LNCAP (cell line): ENCODE measurements at regions not wholly inside any gene's neighbourhood (a gene's known extent, or its start where the extent isn't known, plus 50 kb on each side); places are given as distances from the start of the nearest gene placed in this dataset.

ENCODE experiments used
- TF ChIP-seq, protein P1 (sequence below): fragments of 450-650 bp; IDR thresholded peaks from 2 replicates; pipeline ENCODE4 v1.5.1; 2017; ENCODE audit warnings: mild to moderate bottlenecking

DNA sequence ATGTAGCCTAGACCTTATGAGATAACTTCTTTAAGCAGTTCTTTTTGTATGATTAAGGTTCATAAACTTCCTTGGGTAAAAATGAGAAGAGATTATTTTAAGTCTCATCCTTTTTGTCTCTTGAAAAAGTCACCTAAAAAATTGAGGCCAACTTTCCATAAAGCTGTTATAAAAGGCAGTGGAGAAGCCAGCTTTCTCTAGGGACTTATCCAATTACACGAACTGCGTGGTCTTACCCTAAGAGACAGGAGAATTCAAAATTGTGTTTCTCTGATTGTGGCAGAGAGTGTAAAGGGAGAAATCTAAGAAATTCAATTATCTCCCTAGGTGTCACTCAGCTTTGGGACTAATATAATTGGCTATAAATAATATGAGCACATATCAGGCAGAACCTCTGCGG is 262.0 kb downstream of the SHOX2 start:
- TF ChIP-seq, protein P1, sequence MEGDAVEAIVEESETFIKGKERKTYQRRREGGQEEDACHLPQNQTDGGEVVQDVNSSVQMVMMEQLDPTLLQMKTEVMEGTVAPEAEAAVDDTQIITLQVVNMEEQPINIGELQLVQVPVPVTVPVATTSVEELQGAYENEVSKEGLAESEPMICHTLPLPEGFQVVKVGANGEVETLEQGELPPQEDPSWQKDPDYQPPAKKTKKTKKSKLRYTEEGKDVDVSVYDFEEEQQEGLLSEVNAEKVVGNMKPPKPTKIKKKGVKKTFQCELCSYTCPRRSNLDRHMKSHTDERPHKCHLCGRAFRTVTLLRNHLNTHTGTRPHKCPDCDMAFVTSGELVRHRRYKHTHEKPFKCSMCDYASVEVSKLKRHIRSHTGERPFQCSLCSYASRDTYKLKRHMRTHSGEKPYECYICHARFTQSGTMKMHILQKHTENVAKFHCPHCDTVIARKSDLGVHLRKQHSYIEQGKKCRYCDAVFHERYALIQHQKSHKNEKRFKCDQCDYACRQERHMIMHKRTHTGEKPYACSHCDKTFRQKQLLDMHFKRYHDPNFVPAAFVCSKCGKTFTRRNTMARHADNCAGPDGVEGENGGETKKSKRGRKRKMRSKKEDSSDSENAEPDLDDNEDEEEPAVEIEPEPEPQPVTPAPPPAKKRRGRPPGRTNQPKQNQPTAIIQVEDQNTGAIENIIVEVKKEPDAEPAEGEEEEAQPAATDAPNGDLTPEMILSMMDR, result no peak

DNA sequence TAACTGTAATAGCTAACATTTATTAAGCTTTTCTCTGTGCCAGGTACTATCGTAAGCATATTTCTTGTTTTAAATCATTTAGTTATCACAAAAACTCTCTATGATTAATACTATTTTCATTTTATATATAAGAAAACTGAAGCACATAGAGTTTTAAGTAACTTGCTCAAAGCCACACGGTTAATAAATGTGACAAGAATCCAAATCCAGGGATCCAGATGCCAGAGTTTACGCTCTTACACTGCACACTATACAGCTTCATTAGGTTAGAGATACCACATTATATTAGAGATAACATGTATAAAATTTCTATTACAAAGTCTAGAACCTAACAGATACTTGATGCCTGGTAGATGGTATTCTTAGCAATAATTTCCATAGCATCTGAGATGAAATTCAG is 265.2 kb downstream of the SHOX2 start:
- TF ChIP-seq, protein P1, result no peak

DNA sequence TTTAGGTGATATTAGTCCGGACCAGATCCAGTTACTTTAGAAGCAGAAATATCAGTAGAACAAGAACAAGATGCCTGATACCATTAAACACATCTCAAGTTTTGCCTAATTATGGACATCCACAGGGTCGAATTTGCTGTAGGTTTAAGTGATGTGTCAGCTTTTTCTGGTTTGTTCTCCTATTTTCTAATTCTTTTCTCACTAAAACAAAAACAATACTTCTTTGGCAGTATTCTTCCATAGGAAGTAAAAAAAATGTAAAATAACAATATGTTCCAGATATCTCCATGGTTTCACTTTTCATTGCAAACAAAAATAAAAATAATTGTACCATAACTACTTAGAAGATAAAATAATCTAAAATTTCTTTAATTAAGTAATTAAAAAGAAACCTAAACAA is 265.7 kb downstream of the SHOX2 start:
- TF ChIP-seq, protein P1, result no peak

DNA sequence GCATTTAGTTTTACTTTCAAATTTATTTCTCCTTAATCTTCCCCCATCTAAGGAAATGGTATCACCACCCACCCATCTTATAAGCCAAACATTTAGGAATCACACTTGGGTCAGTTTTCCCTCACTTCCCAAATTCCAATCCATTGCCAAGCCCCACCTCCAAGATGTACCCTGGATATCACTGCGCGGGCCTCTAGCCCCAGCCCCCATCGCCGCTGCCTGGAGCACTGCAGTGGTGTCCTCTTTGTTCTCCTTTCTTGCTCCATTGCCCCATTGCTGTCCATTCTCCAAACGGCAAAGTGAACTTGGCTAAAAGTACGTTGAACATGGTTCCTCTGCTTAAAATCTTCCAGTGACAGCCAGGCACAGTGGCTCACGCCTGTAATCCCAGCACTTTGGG is 267.8 kb downstream of the SHOX2 start:
- TF ChIP-seq, protein P1, result no peak

DNA sequence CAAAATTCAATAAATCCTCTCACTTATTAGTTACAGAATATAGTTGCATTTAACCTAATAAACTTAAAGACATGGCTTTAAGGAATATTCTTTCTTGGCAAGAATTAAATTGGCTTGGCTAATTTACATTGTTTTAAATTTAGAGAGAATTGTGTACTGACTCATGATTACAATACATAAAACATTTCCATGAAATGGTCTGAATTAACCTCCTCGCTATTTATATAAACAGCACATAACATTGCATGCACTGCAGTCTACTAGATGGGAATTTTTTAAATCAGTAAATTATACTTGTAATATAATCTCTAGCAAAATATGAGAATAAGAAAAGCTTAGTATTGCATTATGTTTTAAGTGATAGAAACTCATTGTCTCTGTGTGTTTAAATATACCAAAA is 268.9 kb downstream of the SHOX2 start:
- TF ChIP-seq, protein P1, result no peak

DNA sequence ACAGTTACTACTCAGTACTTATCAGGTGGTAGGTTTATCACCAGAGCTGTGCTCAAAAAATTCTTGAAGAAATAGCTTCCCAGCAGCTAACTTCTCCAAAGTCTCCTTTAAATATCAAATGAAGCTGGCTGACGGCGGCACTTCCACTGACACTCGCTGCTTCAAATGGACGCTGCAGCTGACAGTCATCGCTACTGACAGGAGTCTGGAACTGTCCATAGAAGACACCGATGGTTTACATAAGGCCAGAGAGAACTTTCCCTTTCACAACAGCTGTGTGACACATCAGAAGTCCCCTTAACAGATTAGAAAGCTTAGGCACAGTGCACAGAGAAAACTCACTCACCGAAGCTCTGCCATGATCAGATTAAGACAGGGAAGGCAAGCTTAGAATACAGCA is 270.2 kb downstream of the SHOX2 start:
- TF ChIP-seq, protein P1, result no peak

DNA sequence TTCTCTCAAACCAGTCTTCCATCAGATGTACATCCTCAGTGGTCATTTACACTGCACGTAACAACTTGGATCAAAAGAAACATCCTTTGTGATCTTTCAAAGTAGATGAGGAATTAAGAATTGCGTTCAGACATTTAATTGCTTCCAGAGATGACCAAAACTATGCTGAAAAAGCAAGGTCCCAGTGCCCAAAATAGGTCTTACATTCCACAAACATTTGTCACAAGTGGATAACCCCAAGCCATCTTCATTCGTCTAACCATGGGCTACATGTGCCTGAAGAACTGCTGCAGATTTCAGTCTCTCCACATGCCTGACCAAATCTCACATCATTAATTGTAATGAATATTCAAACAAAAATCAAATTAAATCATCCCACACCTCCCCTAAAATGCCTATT is 273.6 kb downstream of the SHOX2 start:
- TF ChIP-seq, protein P1, result no peak

DNA sequence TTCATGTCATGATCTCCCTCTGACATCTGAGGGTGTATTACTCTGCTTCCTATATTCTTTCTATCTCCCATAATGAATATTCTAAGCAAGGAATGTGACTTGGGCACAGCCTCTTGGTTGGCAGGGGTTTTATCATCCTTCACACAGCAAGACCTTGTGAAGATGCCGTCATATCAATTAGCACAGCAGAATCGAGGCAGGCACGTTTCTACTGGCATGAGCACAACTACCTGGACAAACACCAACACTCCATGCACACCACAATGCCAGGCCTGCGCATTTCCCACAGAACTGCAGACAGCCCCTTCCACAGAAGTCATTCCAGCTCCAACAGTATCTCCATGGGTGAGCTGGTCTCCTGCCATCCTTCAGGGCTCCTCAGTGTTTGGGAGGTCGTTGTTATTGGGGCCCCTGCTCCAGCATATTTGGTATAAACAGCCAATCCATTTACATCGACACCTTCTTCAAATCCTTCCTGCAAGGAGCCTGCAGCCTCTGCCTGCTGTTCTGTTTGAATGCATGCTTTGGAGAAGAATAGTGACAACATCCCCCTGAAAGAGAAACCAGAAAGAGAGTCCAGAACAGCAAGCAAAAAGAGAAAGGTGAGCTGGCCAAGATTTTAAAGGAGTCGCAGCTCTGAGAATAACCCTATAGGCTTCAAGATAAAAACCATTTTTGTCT is 275.5 kb downstream of the SHOX2 start:
- TF ChIP-seq, protein P1, result no peak
